NT2/D1 (cell line): ENCODE measurements at regions not wholly inside any gene's neighbourhood (a gene's known extent, or its start where the extent isn't known, plus 50 kb on each side); places are given as distances from the start of the nearest gene placed in this dataset.

Experiments
- DNase-seq: peaks from one replicate; pipeline ENCODE4 v3.0.0-alpha.2; 2011; ENCODE audit warnings: low read depth, low spot score
- H3K27me3 ChIP-seq: 2 replicates; pipeline ENCODE4 v1.6.0; 2011; ENCODE audit warnings: mild to moderate bottlenecking; ENCODE audit not compliant: insufficient read length, insufficient read depth
- H3K36me3 ChIP-seq: 2 replicates; pipeline ENCODE4 v1.6.1; 2011; ENCODE audit warnings: mild to moderate bottlenecking, low read length, mixed read lengths; ENCODE audit not compliant: insufficient read depth, insufficient read length
- H3K4me1 ChIP-seq: 2 replicates; pipeline ENCODE4 v1.5.1; 2011; ENCODE audit not compliant: insufficient read depth, insufficient read length
- H3K4me3 ChIP-seq: 2 replicates; pipeline ENCODE4 v1.5.1; 2011; ENCODE audit warnings: low read depth; ENCODE audit not compliant: insufficient read length
- H3K9ac ChIP-seq: 2 replicates; pipeline ENCODE4 v1.6.0; 2011; ENCODE audit warnings: low read depth; ENCODE audit not compliant: insufficient read length
- H3K9me3 ChIP-seq: 2 replicates; pipeline ENCODE4 v1.5.1; 2011; ENCODE audit warnings: mild to moderate bottlenecking, low read length; ENCODE audit not compliant: insufficient read depth
- SUZ12 ChIP-seq: IDR thresholded peaks from 2 replicates; pipeline ENCODE4 v1.6.1; 2011; ENCODE audit not compliant: insufficient read length, insufficient read depth; ENCODE audit errors: extremely low read depth
- YY1 ChIP-seq: IDR thresholded peaks from 2 replicates; pipeline ENCODE4 v1.6.1; 2011; ENCODE audit not compliant: insufficient read length, insufficient read depth
- ZNF274 ChIP-seq: IDR thresholded peaks from 2 replicates; pipeline ENCODE4 v1.6.1; 2011; ENCODE audit warnings: mild to moderate bottlenecking, low read depth, low read length

DNA sequence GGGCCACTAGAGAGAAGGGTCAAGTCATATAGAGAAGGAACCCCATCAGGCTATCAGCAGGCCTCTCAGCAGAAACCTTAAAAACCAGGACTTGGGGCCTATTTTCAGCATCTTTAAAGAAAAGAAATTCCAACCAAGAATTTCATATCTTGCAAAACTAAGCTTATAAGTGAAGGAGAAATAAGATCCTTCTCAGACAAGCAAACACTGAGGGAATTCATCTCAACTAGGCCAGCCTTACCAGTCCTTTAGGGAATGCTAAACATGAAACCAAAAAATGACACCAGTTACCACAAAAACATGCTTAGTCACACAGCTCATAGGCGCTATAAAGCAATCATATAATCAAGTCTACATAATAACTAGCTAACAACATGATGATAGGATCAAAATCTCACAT is 407.1 kb downstream of the LRRC70 start:
- DNase-seq, result no peak
- Histone ChIP-seq H3K9ac (no peak overlapping the region), H3K9me3 (peaks cover 8% of the 10 kb centered on the region), H3K4me1 (no peaks in the 10 kb centered on the region), H3K36me3 (no peaks in the 10 kb centered on the region), H3K27me3 (no peaks in the 10 kb centered on the region), H3K4me3 (no peak overlapping the region)
- TF ChIP-seq YY1 (no peak), ZNF274 (no peak), SUZ12 (no peak)

GRCh38 chr5:62982348-62982747 is 403.7 kb downstream of the LRRC70 start:
- Histone ChIP-seq H3K9ac (no peak overlapping the region), H3K4me1 (no peaks in the 10 kb centered on the region), H3K4me3 (no peak overlapping the region), H3K9me3 (peaks cover 8% of the 10 kb centered on the region), H3K27me3 (no peaks in the 10 kb centered on the region), H3K36me3 (no peaks in the 10 kb centered on the region)
- no peak for DNase-seq
- no peak for TF ChIP-seq ZNF274

DNA sequence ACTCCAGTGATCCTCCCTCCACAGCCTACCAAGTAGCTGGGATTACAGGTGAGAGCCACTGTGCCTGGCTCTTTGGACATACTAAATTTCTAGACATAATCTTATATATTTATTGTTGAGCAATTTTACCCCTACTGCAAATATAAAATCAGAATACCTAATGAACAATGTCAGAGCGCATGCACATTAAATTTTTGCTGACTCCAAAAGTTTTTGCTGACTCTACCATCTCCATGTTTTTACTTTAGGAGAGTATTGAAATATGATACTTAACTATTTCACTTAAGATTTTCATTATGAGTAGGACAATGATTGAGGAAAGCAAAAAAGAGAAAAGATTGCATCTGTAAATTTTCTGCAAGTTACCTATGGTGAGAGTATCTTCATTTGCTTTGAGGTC is 402.3 kb downstream of the LRRC70 start:
- no peak overlapping the region for H3K4me3 ChIP-seq
- no peak overlapping the region for H3K9ac ChIP-seq
- H3K36me3 ChIP-seq, result no peaks in the 10 kb centered on the region
- no peaks in the 10 kb centered on the region for H3K27me3 ChIP-seq
- TF ChIP-seq SUZ12 (no peak), YY1 (no peak), ZNF274 (no peak)
- DNase-seq, result no peak
- peaks cover 7% of the 10 kb centered on the region for H3K9me3 ChIP-seq
- no peaks in the 10 kb centered on the region for H3K4me1 ChIP-seq

DNA sequence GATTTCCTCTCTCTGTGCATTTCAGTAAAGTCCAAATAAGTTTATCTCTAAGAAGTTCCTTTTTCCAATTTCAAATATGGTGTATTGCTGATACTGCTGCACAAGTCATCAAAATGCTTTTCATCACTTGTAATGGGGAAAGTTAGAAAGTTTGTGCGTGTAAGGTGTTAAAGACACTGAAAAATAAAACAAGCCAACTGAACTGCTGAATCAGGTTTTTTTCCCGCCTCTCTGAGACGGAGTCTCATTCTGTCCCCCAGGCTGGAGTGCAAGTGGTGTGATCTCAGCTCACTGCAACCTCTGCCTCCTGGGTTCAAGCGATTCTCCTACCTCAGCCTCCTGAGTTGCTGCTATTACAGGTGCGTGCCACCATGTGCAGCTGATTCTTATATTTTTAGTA is 400.9 kb downstream of the LRRC70 start:
- no peak for TF ChIP-seq YY1
- TF ChIP-seq SUZ12, result no peak
- TF ChIP-seq ZNF274, result no peak
- H3K4me3 ChIP-seq, result no peak overlapping the region
- no peaks in the 10 kb centered on the region for H3K36me3 ChIP-seq
- no peak for DNase-seq
- H3K4me1 ChIP-seq, result no peaks in the 10 kb centered on the region
- H3K9me3 ChIP-seq, result no peaks in the 10 kb centered on the region
- no peak overlapping the region for H3K9ac ChIP-seq
- no peaks in the 10 kb centered on the region for H3K27me3 ChIP-seq

DNA sequence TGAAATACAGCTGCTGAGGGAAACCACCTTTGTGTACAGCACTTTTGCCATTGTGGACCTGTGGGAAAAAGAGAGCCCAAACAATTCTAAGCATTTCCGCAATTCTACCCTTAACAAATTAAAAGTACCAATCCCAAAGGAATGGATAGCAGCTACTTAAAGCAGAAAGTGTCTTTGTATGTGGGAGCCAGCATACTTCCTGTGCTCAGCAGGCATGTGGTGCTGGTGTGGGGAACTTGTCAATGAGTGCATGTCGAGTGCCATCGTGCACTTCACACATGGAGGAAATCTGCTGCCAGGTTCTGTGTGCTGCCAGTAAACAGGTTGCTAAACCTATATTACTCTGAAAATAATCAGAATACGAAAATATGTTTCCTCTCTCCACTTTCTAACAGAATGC is 399.0 kb downstream of the LRRC70 start:
- H3K9me3 ChIP-seq, result no peaks in the 10 kb centered on the region
- H3K9ac ChIP-seq, result no peak overlapping the region
- no peaks in the 10 kb centered on the region for H3K4me1 ChIP-seq
- no peak overlapping the region for H3K4me3 ChIP-seq
- TF ChIP-seq ZNF274 (no peak), YY1 (no peak), SUZ12 (no peak)
- no peaks in the 10 kb centered on the region for H3K36me3 ChIP-seq
- DNase-seq, result peak; percentile 30
- H3K27me3 ChIP-seq, result no peaks in the 10 kb centered on the region

DNA sequence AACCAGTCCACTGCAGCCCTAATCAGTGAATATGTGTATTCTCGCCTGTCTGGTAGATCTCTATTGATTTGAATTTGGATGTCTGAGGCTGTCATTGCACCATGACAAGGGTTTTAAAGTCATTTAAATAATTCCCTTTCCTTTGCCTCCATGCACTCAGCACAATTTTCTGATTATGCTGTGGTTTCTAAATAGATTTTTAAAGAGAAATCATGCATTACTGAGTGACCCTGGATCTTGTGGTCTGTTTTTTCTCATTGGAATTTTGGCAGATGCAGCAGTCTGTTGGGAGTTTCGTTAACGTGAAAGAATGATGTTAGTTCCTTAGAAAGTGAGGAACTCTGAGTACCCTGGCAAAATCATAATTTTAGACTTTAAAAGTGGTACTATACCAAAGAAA is 396.0 kb downstream of the LRRC70 start:
- Histone ChIP-seq H3K9me3 (no peaks in the 10 kb centered on the region), H3K27me3 (no peaks in the 10 kb centered on the region), H3K9ac (no peak overlapping the region), H3K4me3 (no peak overlapping the region), H3K4me1 (no peaks in the 10 kb centered on the region), H3K36me3 (no peaks in the 10 kb centered on the region)
- no peak for DNase-seq
- TF ChIP-seq SUZ12, result no peak
- TF ChIP-seq YY1, result no peak
- no peak for TF ChIP-seq ZNF274

DNA sequence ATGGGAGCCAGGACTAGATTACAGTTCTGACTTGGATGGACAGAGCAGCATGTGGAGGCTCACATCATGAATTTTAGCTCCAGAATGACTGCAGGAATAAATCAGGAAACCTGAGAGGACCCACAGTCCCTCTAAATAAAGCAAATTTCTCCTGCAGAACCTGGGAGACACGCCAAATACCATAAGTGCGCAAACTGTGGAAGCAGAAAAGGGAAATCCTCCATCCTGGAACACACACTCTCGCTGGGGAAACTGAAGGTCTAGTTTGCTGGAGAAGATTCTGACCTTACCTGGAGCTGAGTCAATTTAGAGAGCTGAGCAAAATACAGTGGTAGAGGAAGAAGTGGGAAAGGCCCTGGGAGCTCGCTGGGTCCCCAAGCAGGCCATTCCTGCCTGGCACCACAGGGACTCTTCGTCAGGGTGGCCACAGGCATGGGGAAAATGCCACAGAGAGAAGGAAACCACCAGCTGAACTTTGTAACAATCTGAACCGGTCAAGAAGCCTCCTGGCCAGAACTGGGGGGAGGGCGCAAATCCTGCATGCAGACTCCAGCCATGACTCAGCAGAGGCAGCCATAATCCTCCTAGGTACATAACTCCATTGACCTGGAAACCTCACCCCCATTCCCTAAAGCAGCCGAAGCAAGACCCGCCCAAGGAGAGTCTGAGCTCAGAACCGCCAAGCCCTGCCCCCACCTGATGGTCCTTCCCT is 390.9 kb downstream of the LRRC70 start:
- no peaks in the 10 kb centered on the region for H3K4me1 ChIP-seq
- H3K27me3 ChIP-seq, result no peaks in the 10 kb centered on the region
- H3K4me3 ChIP-seq, result no peak overlapping the region
- TF ChIP-seq ZNF274 (no peak), YY1 (no peak)
- H3K9me3 ChIP-seq, result peaks cover 12% of the 10 kb centered on the region; the same call in 1 of the 2 replicates
- no peaks in the 10 kb centered on the region for H3K36me3 ChIP-seq
- H3K9ac ChIP-seq, result no peak overlapping the region
- no peak for DNase-seq
